Small intestine (tissue), 7 donors: ENCODE measurements at regions not wholly inside any gene's neighbourhood (a gene's known extent, or its start where the extent isn't known, plus 50 kb on each side); places are given as distances from the start of the nearest gene placed in this dataset.

ENCODE experiments used
- DNase-seq, 2 donors: peaks; one replicate each; pipeline versions ENCODE4 v3.0.0 to v3.0.0-alpha.2; 2013
- FAIRE-seq: peaks from 2 replicates; lab custom pipeline; 2012; peaks lifted over from hg19 to GRCh38; lab: Jason Lieb, UNC
- H3K27ac ChIP-seq, 3 donors: one replicate each; pipeline ENCODE4 v1.5.1; 2013; ENCODE audit warnings: low read length in 2 of 3, mild to moderate bottlenecking in 2 of 3, control low read depth in 1 of 3, inconsistent platforms in 1 of 3, low read depth in 1 of 3, moderate library complexity in 1 of 3
- H3K27me3 ChIP-seq, 3 donors: one replicate each; pipeline ENCODE4 v1.6.1; 2013; ENCODE audit warnings: low read length in 3 of 3, inconsistent platforms in 1 of 3; ENCODE audit not compliant: control insufficient read depth in 3 of 3, insufficient read depth in 3 of 3
- H3K36me3 ChIP-seq, 3 donors: one replicate each; pipeline ENCODE4 v1.6.1; 2013; ENCODE audit warnings: low read length in 3 of 3, inconsistent platforms in 1 of 3, low read depth in 1 of 3, mild to moderate bottlenecking in 1 of 3, moderate library complexity in 1 of 3; ENCODE audit not compliant: control insufficient read depth in 3 of 3, insufficient read depth in 2 of 3
- H3K4me1 ChIP-seq, 3 donors: one replicate each; pipeline ENCODE4 v1.6.1; 2013; ENCODE audit warnings: low read length in 2 of 3, inconsistent platforms in 1 of 3, low read depth in 1 of 3, mild to moderate bottlenecking in 1 of 3, moderate library complexity in 1 of 3; ENCODE audit not compliant: control insufficient read depth in 3 of 3, insufficient read depth in 2 of 3
- H3K4me3 ChIP-seq, 3 donors: one replicate each; pipeline ENCODE4 v1.5.1; 2013; ENCODE audit warnings: low read length in 3 of 3, control low read depth in 1 of 3, inconsistent platforms in 1 of 3, low read depth in 1 of 3, mild to moderate bottlenecking in 1 of 3, moderate library complexity in 1 of 3
- H3K9me3 ChIP-seq, 2 donors: one replicate each; pipeline ENCODE4 v1.6.1; 2013; ENCODE audit warnings: low read depth in 1 of 2, low read length in 1 of 2; ENCODE audit not compliant: control insufficient read depth in 2 of 2, insufficient read depth in 1 of 2
- WGBS, 3 donors: extraction: QIAGEN DNeasy Blood & Tissue Kit; methylation state at CpG; one replicate each; pipeline ENCODE4 v1.1.7; 2013; 5-methylcytosine and 5-hydroxymethylcytosine counted together
- donor health status: healthy with polysubstance abuse.
- donor health status: control.
- donor health status: control.
- donor health status: Bipolar disorder and iron deficiency.
- donor health status: healthy.

GRCh38 chr3:117963858-117964257 is 1070.8 kb downstream of the IGSF11 start:
- FAIRE-seq = no peak

GRCh38 chr3:117964814-117965213 is 1069.8 kb downstream of the IGSF11 start:
- no peaks in the 10 kb centered on the region for H3K36me3 ChIP-seq
- H3K27me3 ChIP-seq = no peaks in the 10 kb centered on the region
- FAIRE-seq (no peak), DNase-seq (no peak)
- H3K4me3 ChIP-seq = no peak overlapping the region
- H3K4me1 ChIP-seq = no peaks in the 10 kb centered on the region
- WGBS, 3 donors = 74 to 86% (median 77%) methylated on average over 4 of the region's 4 CpGs
- H3K27ac ChIP-seq = no peak overlapping the region
- no peaks in the 10 kb centered on the region for H3K9me3 ChIP-seq

More at GRCh38 chr3:117963858-117964257, 1070.8 kb downstream of the IGSF11 start:
- DNase-seq = no peak
- H3K9me3 ChIP-seq = no peaks in the 10 kb centered on the region
- no peak overlapping the region for H3K4me3 ChIP-seq
- H3K27ac ChIP-seq = no peak overlapping the region
- no peaks in the 10 kb centered on the region for H3K36me3 ChIP-seq
- WGBS, 3 donors = 24 to 51% (median 26%) methylated on average over 2 of the region's 2 CpGs
- no peaks in the 10 kb centered on the region for H3K27me3 ChIP-seq
- H3K4me1 ChIP-seq = no peaks in the 10 kb centered on the region

GRCh38 chr3:117977504-117978228 is 1057.0 kb downstream of the IGSF11 start:
- H3K27me3 ChIP-seq = no peaks in the 10 kb centered on the region
- DNase-seq = no peak
- 46 to 75% (median 54%) methylated on average over 3 of the region's 3 CpGs for WGBS, 3 donors
- no peak overlapping the region for H3K27ac ChIP-seq
- no peak overlapping the region for H3K4me3 ChIP-seq
- H3K4me1 ChIP-seq = no peaks in the 10 kb centered on the region
- no peaks in the 10 kb centered on the region for H3K9me3 ChIP-seq
- H3K36me3 ChIP-seq = no peaks in the 10 kb centered on the region
- no peak for FAIRE-seq

- H3K9me3 ChIP-seq = no peaks in the 10 kb centered on the region
- H3K27me3 ChIP-seq = no peaks in the 10 kb centered on the region
- no peak overlapping the region for H3K4me3 ChIP-seq
- no peak for DNase-seq
- H3K36me3 ChIP-seq = no peaks in the 10 kb centered on the region
- 90 to 91% (median 91%) methylated on average over 4 of the region's 4 CpGs for WGBS, 3 donors
- no peaks in the 10 kb centered on the region for H3K4me1 ChIP-seq
- FAIRE-seq = no peak
- no peak overlapping the region for H3K27ac ChIP-seq
Observed at GRCh38 chr3:117979466-117979865, 1055.2 kb downstream of the IGSF11 start.

GRCh38 chr3:117987256-117987655 is 1047.4 kb downstream of the IGSF11 start:
- FAIRE-seq (no peak), DNase-seq (no peak)
- no peaks in the 10 kb centered on the region for H3K27me3 ChIP-seq
- no peak overlapping the region for H3K27ac ChIP-seq
- 47 to 59% (median 51%) methylated on average over 4 of the region's 4 CpGs for WGBS, 3 donors
- H3K4me1 ChIP-seq = no peaks in the 10 kb centered on the region
- H3K4me3 ChIP-seq = no peak overlapping the region
- H3K36me3 ChIP-seq = no peaks in the 10 kb centered on the region
- H3K9me3 ChIP-seq = no peaks in the 10 kb centered on the region

- WGBS, 3 donors = 61 to 80% (median 72%) methylated on average over 1 of the region's 1 CpG
- Histone ChIP-seq H3K27me3 (peaks cover 0 to 7% (median 0%) of the 10 kb centered on the region in 3 donors), H3K36me3 (no peaks in the 10 kb centered on the region), H3K9me3 (no peaks in the 10 kb centered on the region), H3K27ac (no peak overlapping the region), H3K4me1 (no peaks in the 10 kb centered on the region), H3K4me3 (no peak overlapping the region)
- no peak for DNase-seq
- FAIRE-seq = no peak
Observed at GRCh38 chr3:117989982-117990381, 1044.7 kb downstream of the IGSF11 start.

- Histone ChIP-seq H3K36me3 (no peaks in the 10 kb centered on the region), H3K4me3 (no peak overlapping the region), H3K27me3 (peaks cover 0 to 8% (median 0%) of the 10 kb centered on the region in 3 donors), H3K4me1 (no peaks in the 10 kb centered on the region), H3K27ac (no peak overlapping the region), H3K9me3 (no peaks in the 10 kb centered on the region)
- 76 to 90% (median 82%) methylated on average over 1 of the region's 1 CpG for WGBS, 3 donors
- FAIRE-seq (no peak), DNase-seq (no peak)
Observed at GRCh38 chr3:117990627-117991026, 1044.0 kb downstream of the IGSF11 start.

GRCh38 chr3:117995842-117996437 is 1038.7 kb downstream of the IGSF11 start:
- no peaks in the 10 kb centered on the region for H3K36me3 ChIP-seq
- 15 to 21% (median 17%) methylated on average over 9 of the region's 9 CpGs for WGBS, 3 donors
- FAIRE-seq (no peak), DNase-seq (no peak)
- no peak overlapping the region for H3K27ac ChIP-seq
- peak overlapping the region in 1 of 3 donors; percentile 41 for H3K4me3 ChIP-seq
- H3K9me3 ChIP-seq = no peaks in the 10 kb centered on the region
- peaks cover 0 to 26% (median 0%) of the 10 kb centered on the region in 3 donors for H3K27me3 ChIP-seq
- peaks cover 0 to 4% (median 0%) of the 10 kb centered on the region in 3 donors for H3K4me1 ChIP-seq
